GM12873 (cell line): ENCODE measurements at regions not wholly inside any gene's neighbourhood (a gene's known extent, or its start where the extent isn't known, plus 50 kb on each side); places are given as distances from the start of the nearest gene placed in this dataset.

Experiments used
- TF ChIP-seq, protein P1 (sequence below): IDR thresholded peaks from 2 replicates; pipeline ENCODE4 v1.5.1; 2012; ENCODE audit warnings: low read depth, mild to moderate bottlenecking, moderate library complexity, low read length, control low read depth; ENCODE audit not compliant: insufficient read depth; ENCODE audit errors: missing control alignments

- TF ChIP-seq, protein P1, sequence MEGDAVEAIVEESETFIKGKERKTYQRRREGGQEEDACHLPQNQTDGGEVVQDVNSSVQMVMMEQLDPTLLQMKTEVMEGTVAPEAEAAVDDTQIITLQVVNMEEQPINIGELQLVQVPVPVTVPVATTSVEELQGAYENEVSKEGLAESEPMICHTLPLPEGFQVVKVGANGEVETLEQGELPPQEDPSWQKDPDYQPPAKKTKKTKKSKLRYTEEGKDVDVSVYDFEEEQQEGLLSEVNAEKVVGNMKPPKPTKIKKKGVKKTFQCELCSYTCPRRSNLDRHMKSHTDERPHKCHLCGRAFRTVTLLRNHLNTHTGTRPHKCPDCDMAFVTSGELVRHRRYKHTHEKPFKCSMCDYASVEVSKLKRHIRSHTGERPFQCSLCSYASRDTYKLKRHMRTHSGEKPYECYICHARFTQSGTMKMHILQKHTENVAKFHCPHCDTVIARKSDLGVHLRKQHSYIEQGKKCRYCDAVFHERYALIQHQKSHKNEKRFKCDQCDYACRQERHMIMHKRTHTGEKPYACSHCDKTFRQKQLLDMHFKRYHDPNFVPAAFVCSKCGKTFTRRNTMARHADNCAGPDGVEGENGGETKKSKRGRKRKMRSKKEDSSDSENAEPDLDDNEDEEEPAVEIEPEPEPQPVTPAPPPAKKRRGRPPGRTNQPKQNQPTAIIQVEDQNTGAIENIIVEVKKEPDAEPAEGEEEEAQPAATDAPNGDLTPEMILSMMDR, result no peak
Observed at GRCh38 chr3:106529738-106530137, 660.9 kb upstream of the CBLB start.

DNA sequence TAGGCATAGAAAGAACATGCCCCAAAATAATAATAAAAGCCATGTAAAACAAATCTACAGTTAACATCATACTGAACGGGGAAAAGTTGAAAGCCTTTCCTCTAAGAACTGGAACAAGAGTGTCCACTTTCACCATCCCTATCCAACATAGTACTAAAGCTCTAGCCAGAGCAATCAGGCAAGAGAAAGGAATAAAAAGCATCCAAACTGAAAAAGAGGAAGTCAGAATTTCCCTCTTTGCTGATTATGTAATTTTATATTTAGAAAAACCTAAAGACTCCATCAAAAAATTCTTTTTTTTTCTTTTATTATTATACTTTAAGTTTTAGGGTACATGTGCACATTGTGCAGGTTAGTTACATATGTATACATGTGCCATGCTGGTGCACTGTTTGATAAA is 661.6 kb upstream of the CBLB start:
- TF ChIP-seq, protein P1, result no peak

- TF ChIP-seq, protein P1, result no peak
Observed at GRCh38 chr3:106533093-106533787, 664.4 kb upstream of the CBLB start.

- TF ChIP-seq, protein P1, result no peak
Observed at GRCh38 chr3:106533788-106534160, 665.0 kb upstream of the CBLB start.

DNA sequence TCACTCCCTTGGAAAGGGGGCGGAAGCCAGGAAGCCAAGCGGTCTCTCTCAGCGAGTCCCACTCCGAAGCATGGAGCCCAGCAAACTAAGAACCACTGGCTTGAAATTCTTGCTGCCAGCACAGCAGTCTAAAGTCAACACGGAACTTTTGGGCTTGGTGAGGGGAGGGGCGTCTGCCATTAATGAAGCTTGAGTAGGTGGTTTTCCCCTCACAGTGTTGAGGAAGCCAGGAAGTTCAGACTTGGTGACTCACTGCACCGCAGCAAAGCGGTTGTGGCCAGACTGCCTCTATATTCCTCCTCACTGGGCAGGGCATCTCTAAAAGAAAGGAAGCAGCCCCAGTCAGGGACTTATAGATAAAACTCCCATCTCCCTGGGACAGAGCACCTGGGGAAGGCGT is 665.4 kb upstream of the CBLB start:
- TF ChIP-seq, protein P1, result no peak

DNA sequence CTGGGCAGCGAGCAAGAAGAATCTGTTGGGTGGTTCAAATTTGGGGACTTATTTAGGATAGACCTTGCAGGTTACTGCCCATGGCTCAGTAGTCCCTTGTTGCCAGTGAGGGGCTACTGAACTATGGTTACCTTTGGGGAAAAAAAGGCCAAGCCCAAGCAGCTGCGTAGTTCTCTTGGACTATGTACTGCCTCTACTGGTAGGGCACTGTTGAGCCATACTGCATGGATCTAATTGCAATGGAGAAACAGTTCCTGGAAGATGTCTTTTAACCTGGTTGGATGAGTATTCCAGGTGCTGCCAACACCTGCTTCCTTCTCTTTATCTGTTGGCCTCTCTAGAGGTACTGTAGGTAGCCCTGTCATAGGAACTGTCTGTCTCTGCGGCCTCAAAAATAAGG is 671.9 kb upstream of the CBLB start:
- TF ChIP-seq, protein P1, result peak; percentile 20

GRCh38 chr3:106542101-106542769 is 673.4 kb upstream of the CBLB start:
- TF ChIP-seq, protein P1, result no peak
